GM13977 (cell line): ENCODE measurements at regions not wholly inside any gene's neighbourhood (a gene's known extent, or its start where the extent isn't known, plus 50 kb on each side); places are given as distances from the start of the nearest gene placed in this dataset.
"Not testable (repeated sequence)": the region's sequence is repeated elsewhere in the genome, so short reads cannot be mapped to it uniquely, and the experiment has no call there.

ENCODE experiments used
- DNase-seq: peaks from one replicate; pipeline ENCODE4 v3.0.0; 2012; ENCODE audit warnings: low spot score
- in situ Hi-C: fragments of 300-500 bp; cut with MboI; formaldehyde crosslinking; loops from one replicate; pipeline ENCODE4 v1.12.0; 2022; ENCODE audit warnings: low sequenced_read_pairs, low pct_unique_long_range_greater_than_20kb, mixed read lengths, inconsistent platforms; ENCODE audit not compliant: unreplicated experiment
- TF ChIP-seq, protein P1 (sequence below): IDR thresholded peaks from 2 replicates; pipeline ENCODE4 v1.5.1; 2012; ENCODE audit warnings: mild to moderate bottlenecking, control low read depth; ENCODE audit not compliant: insufficient read depth; ENCODE audit errors: extremely low read depth, missing control alignments

DNA sequence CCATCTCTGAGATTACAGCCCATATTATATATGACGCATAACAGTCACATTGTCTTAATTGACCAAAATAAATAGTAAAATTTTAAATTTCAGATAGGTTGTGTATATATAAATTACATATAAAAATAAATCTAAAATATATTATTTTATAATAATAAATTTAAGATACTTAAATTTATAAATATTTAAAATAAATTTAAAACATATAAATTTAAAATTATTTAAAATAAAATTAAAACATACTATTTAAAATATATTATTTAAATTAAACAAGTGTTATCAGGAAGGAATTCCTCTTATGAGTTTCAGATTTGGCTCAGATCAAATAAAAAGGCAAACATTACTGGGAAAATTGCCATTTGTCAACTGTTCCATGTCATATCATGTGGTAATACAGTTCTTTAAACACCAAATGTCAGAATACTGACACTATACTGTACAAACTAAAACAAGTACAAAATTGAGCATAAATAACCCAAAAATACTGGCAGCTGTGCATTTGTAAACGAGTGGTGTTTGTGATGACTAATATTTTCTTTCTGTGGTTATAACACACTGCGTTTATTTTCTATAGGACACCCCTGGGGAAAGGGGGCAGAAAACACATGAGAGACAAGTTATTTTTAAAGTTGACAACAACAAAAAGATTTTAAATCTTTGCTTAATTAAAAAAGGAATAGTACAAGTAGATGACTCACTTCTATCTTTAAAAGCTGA is 71.3 kb upstream of the DGKB start:
- no peak for DNase-seq
- in situ Hi-C loops, result no loop called here
- TF ChIP-seq, protein P1, sequence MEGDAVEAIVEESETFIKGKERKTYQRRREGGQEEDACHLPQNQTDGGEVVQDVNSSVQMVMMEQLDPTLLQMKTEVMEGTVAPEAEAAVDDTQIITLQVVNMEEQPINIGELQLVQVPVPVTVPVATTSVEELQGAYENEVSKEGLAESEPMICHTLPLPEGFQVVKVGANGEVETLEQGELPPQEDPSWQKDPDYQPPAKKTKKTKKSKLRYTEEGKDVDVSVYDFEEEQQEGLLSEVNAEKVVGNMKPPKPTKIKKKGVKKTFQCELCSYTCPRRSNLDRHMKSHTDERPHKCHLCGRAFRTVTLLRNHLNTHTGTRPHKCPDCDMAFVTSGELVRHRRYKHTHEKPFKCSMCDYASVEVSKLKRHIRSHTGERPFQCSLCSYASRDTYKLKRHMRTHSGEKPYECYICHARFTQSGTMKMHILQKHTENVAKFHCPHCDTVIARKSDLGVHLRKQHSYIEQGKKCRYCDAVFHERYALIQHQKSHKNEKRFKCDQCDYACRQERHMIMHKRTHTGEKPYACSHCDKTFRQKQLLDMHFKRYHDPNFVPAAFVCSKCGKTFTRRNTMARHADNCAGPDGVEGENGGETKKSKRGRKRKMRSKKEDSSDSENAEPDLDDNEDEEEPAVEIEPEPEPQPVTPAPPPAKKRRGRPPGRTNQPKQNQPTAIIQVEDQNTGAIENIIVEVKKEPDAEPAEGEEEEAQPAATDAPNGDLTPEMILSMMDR, result no peak

DNA sequence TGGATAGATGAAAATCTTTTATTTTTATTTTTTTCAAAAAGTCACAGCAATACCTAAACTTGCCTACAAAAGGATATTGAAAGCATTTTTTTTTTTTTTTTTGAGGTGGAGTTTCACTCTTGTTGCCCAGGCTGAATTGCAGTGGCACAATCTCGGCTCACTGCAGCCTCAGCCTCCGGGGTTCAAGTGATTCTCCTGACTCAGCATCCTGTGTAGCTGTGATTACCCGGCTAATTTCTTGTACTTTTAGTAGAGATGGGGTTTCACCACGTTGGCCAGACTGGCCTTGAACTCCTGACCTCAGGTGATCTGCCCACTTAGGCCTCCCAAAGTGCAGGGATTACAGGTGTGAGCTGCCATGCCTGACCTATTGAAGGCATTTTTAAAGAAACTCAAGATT is 69.1 kb upstream of the DGKB start:
- in situ Hi-C loops, DNase-seq: not testable (repeated sequence)

DNA sequence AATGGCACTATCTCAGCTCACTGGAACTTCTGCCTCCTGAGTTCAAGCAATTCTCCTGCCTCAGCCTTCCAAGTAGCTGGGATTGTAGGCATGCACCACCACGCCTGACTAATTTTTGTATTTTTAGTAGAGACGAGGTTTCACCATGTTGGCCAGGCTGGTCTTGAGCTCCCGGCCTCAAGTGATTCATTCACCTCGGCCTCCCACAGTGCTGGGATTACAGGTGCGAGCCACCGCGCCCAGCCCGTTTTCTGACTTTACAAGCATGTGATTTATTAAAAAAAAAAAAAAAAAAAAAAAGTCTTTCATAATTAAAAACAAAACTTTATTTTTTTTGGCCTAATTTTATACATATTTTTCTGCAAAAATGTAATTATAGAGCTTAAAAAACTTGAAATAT is 64.8 kb upstream of the DGKB start:
- in situ Hi-C loops, result not testable (repeated sequence)

DNA sequence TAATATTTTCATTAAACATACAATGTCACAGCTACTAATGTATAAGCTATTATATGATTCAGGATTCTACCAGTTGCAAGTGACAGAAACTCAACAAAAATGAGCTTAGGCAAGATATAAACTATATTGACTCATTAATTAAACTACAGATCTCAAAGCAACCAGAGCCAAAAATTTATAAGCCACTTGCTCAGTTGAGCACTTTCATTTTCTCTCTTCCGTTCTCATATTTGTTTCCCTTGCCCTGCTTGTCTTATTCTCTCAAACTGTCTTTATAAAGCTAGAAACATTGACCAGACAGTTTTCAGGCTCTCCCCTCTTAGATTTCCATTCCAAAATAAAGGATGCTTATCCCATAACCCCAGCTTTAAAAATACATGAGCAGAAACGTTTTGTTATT is 60.2 kb upstream of the DGKB start:
- TF ChIP-seq, protein P1, result no peak
- DNase-seq, result no peak
- in situ Hi-C loops, result no loop called here

More for the DNA sequence above, 64.8 kb upstream of the DGKB start:
- not testable (repeated sequence) for DNase-seq

DNA sequence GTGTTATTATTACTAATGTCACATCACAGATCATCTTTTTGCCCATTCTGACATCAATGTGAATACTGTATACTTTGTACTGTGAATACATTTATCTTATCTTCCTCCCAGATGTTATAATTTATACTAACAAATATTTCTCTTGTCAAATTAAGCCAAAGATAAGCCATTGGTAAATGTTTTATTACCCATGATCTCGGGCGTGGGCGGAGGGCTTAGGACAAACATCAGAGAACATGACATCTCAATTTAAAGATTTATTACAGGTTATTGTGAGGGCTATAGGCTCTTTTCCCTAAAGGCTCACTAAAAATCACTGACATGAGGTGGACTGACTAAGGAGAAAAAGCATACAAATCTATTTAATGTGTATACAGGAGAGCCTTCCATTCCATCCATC is 58.2 kb upstream of the DGKB start:
- no peak for DNase-seq
- TF ChIP-seq, protein P1, result no peak
- in situ Hi-C loops, result no loop called here

DNA sequence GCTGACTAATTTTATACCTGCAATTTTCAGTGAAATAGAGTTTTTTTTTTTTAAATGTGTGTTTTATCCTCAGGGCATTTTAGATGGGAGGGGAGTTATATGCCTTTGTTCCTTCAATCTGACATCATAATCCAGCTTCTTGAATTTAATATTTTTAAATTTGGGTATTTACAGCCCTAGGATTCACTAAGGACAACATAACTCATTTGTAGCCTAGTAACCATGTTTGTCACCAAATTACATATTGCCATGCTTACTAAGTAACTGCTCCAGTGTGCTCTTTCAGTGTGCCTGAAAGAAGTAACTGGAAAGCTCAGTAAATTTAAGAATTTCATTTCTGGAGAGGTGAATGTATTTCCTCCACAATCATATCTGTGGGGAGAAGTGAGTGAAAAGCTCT is 56.8 kb upstream of the DGKB start:
- DNase-seq, result no peak
- TF ChIP-seq, protein P1, result no peak
- in situ Hi-C loops, result no loop called here

DNA sequence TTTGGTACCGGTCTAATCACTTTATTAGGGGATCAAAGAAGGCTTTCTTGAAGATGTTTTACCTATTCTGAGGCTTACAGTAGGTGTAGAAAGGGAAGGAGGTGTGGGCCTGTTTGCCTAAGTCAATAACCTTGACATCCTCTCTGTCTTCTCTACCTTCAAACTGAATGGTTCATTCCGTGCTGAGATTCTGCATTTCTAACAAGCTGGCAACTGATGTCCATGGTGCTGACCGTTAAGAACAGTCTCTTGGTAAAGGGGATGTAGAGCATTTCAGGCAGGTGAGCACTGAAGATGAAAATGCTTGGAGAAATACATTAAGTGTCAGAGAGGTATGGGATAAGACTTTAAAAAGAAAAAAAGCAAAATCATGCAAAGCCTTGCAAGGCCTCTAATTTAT is 51.5 kb upstream of the DGKB start:
- DNase-seq, result no peak
- in situ Hi-C loops, result no loop called here
- TF ChIP-seq, protein P1, result no peak
